ENCODE measurements at regions not wholly inside any gene's neighbourhood (a gene's known extent, or its start where the extent isn't known, plus 50 kb on each side); places are given as distances from the start of the nearest gene placed in this dataset.
"Not testable (repeated sequence)": the region's sequence is repeated elsewhere in the genome, so short reads cannot be mapped to it uniquely, and the experiment has no call there.

- H3K36me3 ChIP-seq (replicated peaks) = no peaks in the 10 kb centered on the region
- H3K4me3 ChIP-seq (ENCODE audit: low read depth, low read length) = no peak overlapping the region
- TF ChIP-seq CTCF (IDR thresholded peaks at IDR 0.05; ENCODE audit: low read depth, low read length, missing control alignments) = no peak
- in situ Hi-C loops (cut with HindIII; ENCODE audit: low pct_ligation_motif_present, low sequenced_read_pairs) = no loop called here
- no peak overlapping the region for H3K27ac ChIP-seq
- DNase-seq = no peak
- H3K27me3 ChIP-seq (replicated peaks) = no peaks in the 10 kb centered on the region
These were observed 61.9 kb upstream of the RDX start for GRCh38 chr11:110358336-110358735.

- in situ Hi-C loops (cut with HindIII; ENCODE audit: low pct_ligation_motif_present, low sequenced_read_pairs); H3K36me3 ChIP-seq (replicated peaks); H3K27ac ChIP-seq; H3K4me3 ChIP-seq (ENCODE audit: low read depth, low read length); DNase-seq; H3K27me3 ChIP-seq (replicated peaks): not testable (repeated sequence)
These were observed 64.5 kb upstream of the RDX start for GRCh38 chr11:110360781-110361408.

- no peaks in the 10 kb centered on the region for H3K27me3 ChIP-seq (replicated peaks)
These were observed 66.6 kb upstream of the RDX start for GRCh38 chr11:110362971-110363509.

GRCh38 chr11:110366291-110366690, 63.5 kb upstream of the FDX1 start:
- TF ChIP-seq CTCF (IDR thresholded peaks at IDR 0.05; ENCODE audit: low read depth, low read length, missing control alignments) = no peak
- DNase-seq = peak; percentile 58
- no peaks in the 10 kb centered on the region for H3K27me3 ChIP-seq (replicated peaks)
- no peak overlapping the region for H3K27ac ChIP-seq
- H3K36me3 ChIP-seq (replicated peaks) = no peaks in the 10 kb centered on the region
- no peak overlapping the region for H3K4me3 ChIP-seq (ENCODE audit: low read depth, low read length)
- in situ Hi-C loops (cut with HindIII; ENCODE audit: low pct_ligation_motif_present, low sequenced_read_pairs) = no loop called here

More at GRCh38 chr11:110362971-110363509, 66.6 kb upstream of the RDX start:
- DNase-seq = peak; percentile 3
- Histone ChIP-seq H3K4me3 (ENCODE audit: low read depth, low read length) (no peak overlapping the region), H3K27ac (no peak overlapping the region), H3K36me3 (replicated peaks) (no peaks in the 10 kb centered on the region)
- in situ Hi-C loops (cut with HindIII; ENCODE audit: low pct_ligation_motif_present, low sequenced_read_pairs) = no loop called here
- no peak for TF ChIP-seq CTCF (IDR thresholded peaks at IDR 0.05; ENCODE audit: low read depth, low read length, missing control alignments)

GRCh38 chr11:110367571-110367970, 62.2 kb upstream of the FDX1 start:
- no peak for TF ChIP-seq CTCF (IDR thresholded peaks at IDR 0.05; ENCODE audit: low read depth, low read length, missing control alignments)
- in situ Hi-C loops (cut with HindIII; ENCODE audit: low pct_ligation_motif_present, low sequenced_read_pairs) = no loop called here
- no peak overlapping the region for H3K4me3 ChIP-seq (ENCODE audit: low read depth, low read length)
- DNase-seq = no peak
- no peak overlapping the region for H3K27ac ChIP-seq
- H3K27me3 ChIP-seq (replicated peaks) = no peaks in the 10 kb centered on the region
- no peaks in the 10 kb centered on the region for H3K36me3 ChIP-seq (replicated peaks)

- DNase-seq = no peak
- H3K36me3 ChIP-seq (replicated peaks) = no peaks in the 10 kb centered on the region
- H3K27ac ChIP-seq = no peak overlapping the region
- no peaks in the 10 kb centered on the region for H3K27me3 ChIP-seq (replicated peaks)
- no peak overlapping the region for H3K4me3 ChIP-seq (ENCODE audit: low read depth, low read length)
- in situ Hi-C loops (cut with HindIII; ENCODE audit: low pct_ligation_motif_present, low sequenced_read_pairs) = no loop called here
- no peak for TF ChIP-seq CTCF (IDR thresholded peaks at IDR 0.05; ENCODE audit: low read depth, low read length, missing control alignments)
These were observed 58.7 kb upstream of the FDX1 start for GRCh38 chr11:110371084-110371483.

Data from brain microvascular endothelial cell (primary cell).